H4 (cell line): ENCODE measurements at regions not wholly inside any gene's neighbourhood (a gene's known extent, or its start where the extent isn't known, plus 50 kb on each side); places are given as distances from the start of the nearest gene placed in this dataset.

Experiments used
- DNase-seq: peaks from one replicate; pipeline ENCODE4 v3.0.0-alpha.2; 2015; ENCODE audit warnings: low spot score

- peak; percentile 65 for DNase-seq
Measured at GRCh38 chr7:12741951-12742575, 54.6 kb downstream of the ARL4A start.

GRCh38 chr7:12746211-12746610 is 58.8 kb downstream of the ARL4A start:
- DNase-seq, result no peak

GRCh38 chr7:12747687-12748306 is 60.4 kb downstream of the ARL4A start:
- DNase-seq, result peak; percentile 63

GRCh38 chr7:12749069-12749468 is 61.6 kb downstream of the ARL4A start:
- DNase-seq, result no peak

- no peak for DNase-seq
Measured at GRCh38 chr7:12749746-12750145, 62.3 kb downstream of the ARL4A start.

GRCh38 chr7:12751764-12752163 is 64.3 kb downstream of the ARL4A start:
- no peak for DNase-seq

- no peak for DNase-seq
Measured at GRCh38 chr7:12754179-12754578, 66.7 kb downstream of the ARL4A start.

- no peak for DNase-seq
Measured at GRCh38 chr7:12756821-12757220, 69.4 kb downstream of the ARL4A start.

GRCh38 chr7:12757443-12757842 is 70.0 kb downstream of the ARL4A start:
- DNase-seq, result peak; percentile 44

GRCh38 chr7:12759151-12759550 is 71.7 kb downstream of the ARL4A start:
- DNase-seq, result no peak

GRCh38 chr7:12761111-12761510 is 73.7 kb downstream of the ARL4A start:
- no peak for DNase-seq

GRCh38 chr7:12761691-12762090 is 74.3 kb downstream of the ARL4A start:
- no peak for DNase-seq

- no peak for DNase-seq
Measured at GRCh38 chr7:12764458-12764891, 77.0 kb downstream of the ARL4A start.

GRCh38 chr7:12765431-12766100 is 78.1 kb downstream of the ARL4A start:
- DNase-seq, result no peak

- DNase-seq, result no peak
Measured at GRCh38 chr7:12766416-12766815, 79.0 kb downstream of the ARL4A start.

GRCh38 chr7:12768948-12769347 is 81.5 kb downstream of the ARL4A start:
- no peak for DNase-seq

GRCh38 chr7:12769444-12769843 is 82.0 kb downstream of the ARL4A start:
- no peak for DNase-seq

- peak; percentile 65 for DNase-seq
Measured at GRCh38 chr7:12770227-12770975, 83.0 kb downstream of the ARL4A start.

GRCh38 chr7:12771378-12771877 is 84.0 kb downstream of the ARL4A start:
- peak; percentile 88 for DNase-seq

GRCh38 chr7:12772768-12773167 is 85.3 kb downstream of the ARL4A start:
- no peak for DNase-seq

GRCh38 chr7:12777257-12777656 is 89.8 kb downstream of the ARL4A start:
- no peak for DNase-seq

GRCh38 chr7:12779947-12780346 is 92.5 kb downstream of the ARL4A start:
- no peak for DNase-seq
